AG10803 (cell line): ENCODE measurements at regions not wholly inside any gene's neighbourhood (a gene's known extent, or its start where the extent isn't known, plus 50 kb on each side); places are given as distances from the start of the nearest gene placed in this dataset.

Experiments
- DNase-seq: peaks from one replicate; pipeline ENCODE4 v3.0.0; 2010; ENCODE audit warnings: low read depth
- H3K4me3 ChIP-seq: 2 replicates; pipeline ENCODE4 v1.5.1; 2011; ENCODE audit warnings: mild to moderate bottlenecking, low read length, control low read depth
- TF ChIP-seq, protein P1 (sequence below): conservative IDR thresholded peaks from 2 replicates; pipeline ENCODE4 v1.5.1; 2011; ENCODE audit warnings: mild to moderate bottlenecking, low read length, control low read depth, inconsistent platforms

DNA sequence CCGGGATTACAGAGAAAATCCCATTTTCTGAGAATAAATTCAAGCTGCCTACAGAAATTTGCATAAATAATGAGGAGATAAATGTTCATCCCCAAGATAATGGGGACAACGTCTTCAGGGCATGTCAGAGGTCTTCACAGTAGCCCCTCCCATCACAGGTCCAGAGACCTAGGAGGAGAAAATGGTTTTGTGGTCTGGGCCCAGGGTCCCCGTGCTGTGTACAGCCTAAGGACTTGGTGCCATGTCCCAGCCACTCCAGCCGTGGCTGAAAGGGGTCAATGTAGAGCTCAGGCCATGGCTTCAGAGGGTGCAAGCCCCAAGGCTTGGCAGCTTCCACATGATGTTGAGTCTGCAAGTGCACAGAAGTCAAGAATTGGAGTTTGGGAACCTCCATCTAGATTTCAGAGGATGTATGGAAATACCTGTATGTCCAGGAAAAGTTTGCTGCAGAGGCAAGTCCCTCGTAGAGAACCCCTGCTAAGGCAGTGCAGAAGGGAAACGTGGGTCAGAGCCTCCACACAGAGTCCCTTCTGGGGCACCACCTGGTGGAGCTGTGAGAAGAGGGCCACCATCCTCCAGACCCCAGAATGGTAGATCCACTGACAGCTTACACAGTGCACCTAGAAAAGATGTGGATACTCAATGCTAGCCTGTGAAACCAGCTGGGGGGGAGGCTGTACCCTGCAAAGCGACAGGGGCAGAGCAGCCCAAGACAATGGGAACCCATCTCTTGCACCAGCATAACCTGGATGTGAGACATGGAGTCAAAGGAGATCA is 176.3 kb downstream of the RASSF9 start:
- TF ChIP-seq, protein P1, sequence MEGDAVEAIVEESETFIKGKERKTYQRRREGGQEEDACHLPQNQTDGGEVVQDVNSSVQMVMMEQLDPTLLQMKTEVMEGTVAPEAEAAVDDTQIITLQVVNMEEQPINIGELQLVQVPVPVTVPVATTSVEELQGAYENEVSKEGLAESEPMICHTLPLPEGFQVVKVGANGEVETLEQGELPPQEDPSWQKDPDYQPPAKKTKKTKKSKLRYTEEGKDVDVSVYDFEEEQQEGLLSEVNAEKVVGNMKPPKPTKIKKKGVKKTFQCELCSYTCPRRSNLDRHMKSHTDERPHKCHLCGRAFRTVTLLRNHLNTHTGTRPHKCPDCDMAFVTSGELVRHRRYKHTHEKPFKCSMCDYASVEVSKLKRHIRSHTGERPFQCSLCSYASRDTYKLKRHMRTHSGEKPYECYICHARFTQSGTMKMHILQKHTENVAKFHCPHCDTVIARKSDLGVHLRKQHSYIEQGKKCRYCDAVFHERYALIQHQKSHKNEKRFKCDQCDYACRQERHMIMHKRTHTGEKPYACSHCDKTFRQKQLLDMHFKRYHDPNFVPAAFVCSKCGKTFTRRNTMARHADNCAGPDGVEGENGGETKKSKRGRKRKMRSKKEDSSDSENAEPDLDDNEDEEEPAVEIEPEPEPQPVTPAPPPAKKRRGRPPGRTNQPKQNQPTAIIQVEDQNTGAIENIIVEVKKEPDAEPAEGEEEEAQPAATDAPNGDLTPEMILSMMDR, result no peak
- DNase-seq, result no peak
- no peak overlapping the region for H3K4me3 ChIP-seq

DNA sequence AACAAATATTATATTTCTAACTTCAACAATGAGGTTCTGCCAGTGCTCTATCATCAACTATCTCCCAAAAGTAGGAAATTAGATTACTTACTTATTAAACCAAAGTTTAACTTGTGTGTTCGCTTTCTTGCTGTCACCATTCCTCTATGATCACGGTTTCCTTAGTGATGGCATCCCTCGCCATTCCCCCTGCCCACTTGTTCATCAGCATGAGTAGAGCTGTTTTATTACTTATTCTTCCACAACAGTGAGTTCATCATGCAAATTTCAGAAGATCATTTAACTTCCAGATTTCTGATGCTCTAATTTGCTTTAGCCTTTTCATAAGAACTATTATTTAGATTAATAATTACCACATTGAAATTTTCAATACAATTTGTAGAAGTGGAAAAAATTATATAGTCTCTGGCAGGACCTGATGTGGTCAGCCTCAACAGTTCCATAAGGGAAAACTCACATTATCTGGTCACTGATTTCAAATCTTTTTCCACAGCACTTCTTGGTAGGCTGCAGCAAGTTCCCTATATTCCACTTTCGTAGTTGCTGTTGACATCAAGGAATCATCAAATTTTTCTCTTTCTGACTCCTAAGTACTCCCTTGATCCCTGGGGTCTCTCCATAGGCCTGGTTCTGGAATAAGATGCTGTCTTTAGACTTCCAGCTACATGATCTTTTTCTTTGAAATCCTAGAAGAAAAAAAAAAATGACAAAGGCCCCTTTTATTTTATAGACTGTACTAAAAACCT is 174.6 kb downstream of the RASSF9 start:
- H3K4me3 ChIP-seq, result no peak overlapping the region
- DNase-seq, result no peak
- TF ChIP-seq, protein P1, result no peak

DNA sequence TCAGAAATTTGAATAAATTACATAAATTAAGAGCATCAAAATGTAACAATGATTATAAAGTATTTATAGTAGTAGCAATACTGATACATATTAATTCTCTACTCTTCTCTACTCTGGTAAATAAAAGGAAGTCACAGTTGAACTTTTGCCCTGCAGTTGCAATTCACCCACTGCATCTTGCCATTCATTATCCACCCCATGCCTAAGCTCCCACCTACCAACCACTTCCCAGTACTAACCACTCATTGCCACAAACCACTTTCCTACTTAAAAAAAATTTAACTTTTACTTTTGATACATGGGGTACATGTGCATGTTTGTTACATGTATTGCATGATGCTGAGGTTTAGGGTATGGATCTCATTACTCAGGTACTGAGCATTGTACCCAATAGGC is 174.0 kb downstream of the RASSF9 start:
- DNase-seq, result no peak
- H3K4me3 ChIP-seq, result no peak overlapping the region
- TF ChIP-seq, protein P1, result no peak

DNA sequence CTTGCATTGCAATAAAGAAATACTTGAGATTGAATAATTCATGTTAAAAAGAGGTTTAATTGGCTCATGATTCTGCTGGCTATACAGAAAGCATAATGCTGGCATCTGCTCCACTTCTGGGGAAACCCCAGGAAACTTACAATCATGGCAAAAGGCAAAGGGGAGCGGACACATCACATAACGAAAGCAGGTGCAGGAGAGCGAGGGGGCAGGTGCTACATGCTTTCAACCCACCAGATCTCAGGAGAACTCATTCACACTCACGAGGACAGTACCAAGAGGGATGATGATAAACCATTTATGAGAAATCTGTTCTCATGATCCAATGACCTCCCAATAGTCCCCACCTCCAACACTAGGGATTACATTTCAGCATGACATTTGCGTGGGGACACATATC is 172.6 kb downstream of the RASSF9 start:
- no peak for DNase-seq
- no peak overlapping the region for H3K4me3 ChIP-seq
- TF ChIP-seq, protein P1, result no peak

DNA sequence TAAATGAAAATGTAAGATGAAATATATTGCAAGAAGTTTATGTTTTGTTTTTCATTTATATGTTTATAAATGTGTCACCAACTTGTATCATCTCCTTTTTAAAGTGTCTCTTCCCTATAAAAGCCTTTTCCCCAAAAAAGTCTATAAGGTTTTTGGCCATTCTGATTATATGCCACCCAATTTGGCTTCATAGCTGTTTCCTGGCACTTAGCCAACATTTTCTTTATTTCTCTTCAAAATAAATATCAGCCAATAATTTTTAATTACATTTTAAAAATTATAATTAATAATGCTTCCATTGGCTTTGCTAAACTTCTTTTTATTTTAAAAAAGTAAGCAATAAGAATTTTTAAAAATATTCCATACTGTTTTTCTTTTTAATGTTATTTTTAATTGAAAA is 171.8 kb downstream of the RASSF9 start:
- no peak for DNase-seq
- TF ChIP-seq, protein P1, result no peak
- H3K4me3 ChIP-seq, result no peak overlapping the region

DNA sequence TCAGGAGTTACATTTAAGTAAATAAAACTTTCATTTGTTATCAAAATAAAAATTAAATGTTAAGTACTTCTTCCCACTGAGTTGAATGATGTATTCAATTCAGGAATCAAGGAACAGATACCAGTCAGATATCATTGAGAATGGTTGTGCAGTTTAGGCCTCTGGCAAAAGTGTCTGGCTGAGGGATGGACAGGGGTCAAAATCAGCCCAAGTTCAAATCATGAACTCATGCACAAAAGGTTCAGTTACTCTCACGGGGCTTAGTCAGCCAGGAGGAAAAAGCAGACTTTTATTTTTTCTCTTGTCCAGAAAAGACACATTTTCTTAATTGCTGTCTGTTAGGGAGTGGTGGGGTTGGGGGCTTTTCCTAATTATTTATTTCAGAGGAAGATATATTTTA is 166.3 kb downstream of the RASSF9 start:
- DNase-seq, result no peak
- TF ChIP-seq, protein P1, result no peak
- no peak overlapping the region for H3K4me3 ChIP-seq

DNA sequence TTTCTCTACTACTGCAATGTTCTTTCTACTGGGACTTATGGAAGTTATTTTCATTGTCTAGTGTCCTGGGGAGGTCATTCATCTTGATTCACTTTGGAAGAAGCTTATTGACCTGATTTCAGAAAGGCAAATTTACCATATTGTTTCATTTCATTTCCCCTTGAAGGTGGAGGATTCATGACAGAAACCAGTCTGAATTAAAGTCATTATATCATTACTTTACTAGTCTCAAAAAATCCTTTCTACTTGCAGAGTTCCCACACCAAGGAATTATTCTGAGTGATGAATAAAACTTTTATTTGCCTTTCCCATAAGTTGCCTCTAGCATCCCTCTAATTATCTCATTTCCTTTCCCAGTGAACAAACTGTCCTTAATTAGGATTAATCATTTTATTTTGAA is 163.8 kb downstream of the RASSF9 start:
- TF ChIP-seq, protein P1, result no peak
- DNase-seq, result no peak

More for the DNA sequence above, 163.8 kb downstream of the RASSF9 start:
- no peak overlapping the region for H3K4me3 ChIP-seq
